Transverse colon (tissue), 4 donors: ENCODE measurements at regions not wholly inside any gene's neighbourhood (a gene's known extent, or its start where the extent isn't known, plus 50 kb on each side); places are given as distances from the start of the nearest gene placed in this dataset.

Experiments used
- DNase-seq: peaks from one replicate; pipeline ENCODE4 v3.0.0-alpha.2; 2019
- H3K27ac ChIP-seq, 4 donors: fragments of 200-600 bp; sonication (generic); 2 replicates each; pipeline ENCODE4 v1.5.1; 2016 to 2018; ENCODE audit warnings: inconsistent platforms in 4 of 4
- H3K27me3 ChIP-seq: fragments of 200-600 bp; sonication (generic); 2 replicates; pipeline ENCODE4 v1.5.1; 2017; ENCODE audit warnings: inconsistent platforms
- H3K36me3 ChIP-seq, 4 donors: fragments of 200-600 bp; sonication (generic); 2 replicates each; pipeline ENCODE4 v1.5.1; 2017 to 2019; ENCODE audit warnings: inconsistent platforms in 4 of 4
- H3K4me1 ChIP-seq, 4 donors: fragments of 200-600 bp; sonication (generic); 2 replicates each; pipeline ENCODE4 v1.5.1; 2017 to 2020; ENCODE audit warnings: inconsistent platforms in 4 of 4
- H3K4me3 ChIP-seq, 4 donors: fragments of 200-600 bp; sonication (generic); 1 replicate in 1 of 4; 2 replicates in 3 of 4; pipeline versions ENCODE4 v1.5.1 to v1.6.1; 2017 to 2019; ENCODE audit warnings: inconsistent platforms in 4 of 4
- H3K9me3 ChIP-seq, 2 donors: fragments of 200-600 bp; sonication (generic); 2 replicates each; pipeline ENCODE4 v1.5.1; 2017 to 2019; ENCODE audit warnings: inconsistent platforms in 2 of 2
- EP300 ChIP-seq: sonication (generic); formaldehyde crosslinking; IDR thresholded peaks from one replicate; pipeline ENCODE4 v1.6.1; 2017; ENCODE audit warnings: antibody characterized with exemption, low read depth
- POLR2A ChIP-seq: fragments of 450-650 bp; IDR thresholded peaks from one replicate; pipeline ENCODE4 v1.6.1; 2016; ENCODE audit warnings: antibody characterized with exemption, mild to moderate bottlenecking, moderate library complexity
- POLR2AphosphoS5 ChIP-seq, 3 donors: sonication (generic); formaldehyde crosslinking; IDR thresholded peaks; one replicate each; pipeline ENCODE4 v1.6.1; 2016; ENCODE audit warnings: antibody characterized with exemption in 3 of 3
- WGBS, 2 donors: methylation state at CpG; one replicate each; pipeline ENCODE4 v1.1.5; 2018; ENCODE audit warnings: low coverage in 1 of 2; 5-methylcytosine and 5-hydroxymethylcytosine counted together
- in situ Hi-C, 4 donors: fragments of 200-750 bp; cut with MboI; loops; one replicate each; pipeline versions ENCODE4 v1.15.0 to v1.15.1; 2017; ENCODE audit warnings: low sequenced_read_pairs in 3 of 4, low pct_ligation_motif_present in 1 of 4, low pct_unique_long_range_greater_than_20kb in 1 of 4
- intact Hi-C: fragments of 100-400 bp; cut with DNase I; formaldehyde crosslinking; loops from one replicate; pipeline ENCODE4 v1.15.1; 2023; ENCODE audit warnings: low total_unique reads
- TF ChIP-seq, protein P1 (sequence below), 5 experiments: fragments of 200-600 bp in 3 of 5; fragments of 450-650 bp in 2 of 5; sonication (generic) in 3 of 5; IDR thresholded peaks; 1 replicate in 2 of 5; 2 replicates in 3 of 5; pipeline ENCODE4 v1.5.1; 2016 to 2017; ENCODE audit warnings: antibody characterized with exemption in 5 of 5, inconsistent platforms in 3 of 5, mild to moderate bottlenecking in 2 of 5, moderate library complexity in 1 of 5

DNA sequence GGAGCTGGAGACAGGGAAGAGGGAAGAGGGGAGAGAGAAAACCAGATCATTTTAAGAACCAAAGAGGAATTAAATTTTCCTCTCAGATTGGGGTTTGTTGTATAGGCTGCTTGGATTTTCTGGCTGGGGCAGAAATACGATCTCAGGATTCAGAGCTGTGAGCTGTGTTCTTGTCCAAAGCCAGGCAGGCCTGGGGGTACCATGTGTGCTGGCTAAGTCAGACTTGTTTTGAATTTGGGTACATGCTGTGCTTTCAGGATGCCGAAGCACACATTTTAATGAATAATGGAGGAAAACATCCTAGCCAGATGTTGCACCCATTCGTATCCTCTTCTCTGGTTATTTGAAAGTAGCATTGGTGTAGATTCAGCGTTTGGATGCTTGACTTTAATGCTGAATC, 170.3 kb upstream of the PODXL start:
- H3K4me1 ChIP-seq, result no peaks in the 10 kb centered on the region
- no peak overlapping the region for H3K4me3 ChIP-seq
- TF ChIP-seq, protein P1, sequence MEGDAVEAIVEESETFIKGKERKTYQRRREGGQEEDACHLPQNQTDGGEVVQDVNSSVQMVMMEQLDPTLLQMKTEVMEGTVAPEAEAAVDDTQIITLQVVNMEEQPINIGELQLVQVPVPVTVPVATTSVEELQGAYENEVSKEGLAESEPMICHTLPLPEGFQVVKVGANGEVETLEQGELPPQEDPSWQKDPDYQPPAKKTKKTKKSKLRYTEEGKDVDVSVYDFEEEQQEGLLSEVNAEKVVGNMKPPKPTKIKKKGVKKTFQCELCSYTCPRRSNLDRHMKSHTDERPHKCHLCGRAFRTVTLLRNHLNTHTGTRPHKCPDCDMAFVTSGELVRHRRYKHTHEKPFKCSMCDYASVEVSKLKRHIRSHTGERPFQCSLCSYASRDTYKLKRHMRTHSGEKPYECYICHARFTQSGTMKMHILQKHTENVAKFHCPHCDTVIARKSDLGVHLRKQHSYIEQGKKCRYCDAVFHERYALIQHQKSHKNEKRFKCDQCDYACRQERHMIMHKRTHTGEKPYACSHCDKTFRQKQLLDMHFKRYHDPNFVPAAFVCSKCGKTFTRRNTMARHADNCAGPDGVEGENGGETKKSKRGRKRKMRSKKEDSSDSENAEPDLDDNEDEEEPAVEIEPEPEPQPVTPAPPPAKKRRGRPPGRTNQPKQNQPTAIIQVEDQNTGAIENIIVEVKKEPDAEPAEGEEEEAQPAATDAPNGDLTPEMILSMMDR (IDR thresholded peaks at IDR 0.05), result no peak
- TF ChIP-seq EP300 (no peak), POLR2AphosphoS5 (IDR thresholded peaks at IDR 0.05) (no peak), POLR2A (no peak)
- in situ Hi-C loops (no loop called here), intact Hi-C loops (no loop called here)
- H3K9me3 ChIP-seq, result no peaks in the 10 kb centered on the region
- WGBS, 2 donors, result 67 to 80% methylated on average over 3 to 4 of the region's 4 CpGs
- H3K27me3 ChIP-seq, result no peaks in the 10 kb centered on the region
- no peak for DNase-seq
- H3K27ac ChIP-seq, result no peak overlapping the region
- no peaks in the 10 kb centered on the region for H3K36me3 ChIP-seq

DNA sequence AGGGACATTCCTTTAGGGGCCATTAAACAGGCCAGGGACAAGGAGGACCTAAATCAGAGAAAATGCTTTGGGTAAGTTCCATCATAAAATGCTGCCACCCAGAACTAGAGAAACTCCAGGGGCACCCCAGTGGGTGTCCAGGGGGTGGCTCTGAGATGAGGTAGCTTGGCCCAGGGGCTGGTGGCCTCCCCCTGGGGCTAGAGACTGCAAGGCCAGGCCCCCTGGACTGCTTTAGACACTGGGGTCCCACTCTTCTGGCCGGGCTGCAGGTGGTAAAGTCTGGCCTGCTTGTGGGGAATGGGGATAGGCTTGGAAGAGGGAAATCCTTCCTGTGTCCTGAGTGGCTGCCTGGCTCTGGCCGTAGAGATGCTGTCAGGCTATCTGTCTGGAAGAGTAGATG, 169.6 kb upstream of the PODXL start:
- in situ Hi-C loops, result no loop called here

DNA sequence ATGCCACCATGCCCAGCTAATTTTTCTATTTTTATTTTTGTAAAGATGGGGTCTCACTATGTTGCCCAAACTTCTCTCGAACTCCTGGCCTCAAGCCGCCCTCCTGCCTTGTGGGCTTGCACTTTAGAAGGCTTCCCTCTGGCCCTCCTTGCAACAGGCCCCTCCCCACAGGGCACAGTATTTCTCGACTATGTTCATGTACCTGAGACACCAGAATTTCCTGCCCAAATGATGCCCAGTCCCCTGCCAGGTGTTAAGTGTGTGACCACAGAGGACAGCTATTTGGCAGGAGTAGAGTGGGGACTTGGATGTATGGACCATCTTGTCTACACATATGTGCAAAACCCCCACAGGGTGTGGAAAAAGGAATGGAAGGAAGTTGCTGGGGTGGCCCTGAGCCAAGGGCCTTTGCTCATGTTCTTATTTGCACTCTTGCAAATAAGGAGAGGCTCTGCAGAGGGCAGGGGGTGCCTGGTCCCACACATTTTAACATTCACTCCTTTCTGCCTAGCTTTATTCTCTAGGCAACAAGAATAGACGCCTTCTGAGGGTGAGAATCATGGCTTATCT, 168.4 kb upstream of the PODXL start:
- H3K4me3 ChIP-seq, result no peak overlapping the region
- H3K36me3 ChIP-seq, result no peaks in the 10 kb centered on the region
- intact Hi-C loops (no loop called here), in situ Hi-C loops (no loop called here)
- no peak overlapping the region for H3K27ac ChIP-seq
- H3K27me3 ChIP-seq, result no peaks in the 10 kb centered on the region
- TF ChIP-seq POLR2A (no peak), POLR2AphosphoS5 (IDR thresholded peaks at IDR 0.05) (no peak), EP300 (no peak)
- TF ChIP-seq, protein P1 (IDR thresholded peaks at IDR 0.05), result no peak
- H3K4me1 ChIP-seq, result no peaks in the 10 kb centered on the region
- no peak for DNase-seq
- no peaks in the 10 kb centered on the region for H3K9me3 ChIP-seq
- WGBS, 2 donors, result 77 to 100% methylated on average over 1 to 4 of the region's 4 CpGs

More for the DNA sequence above, 169.6 kb upstream of the PODXL start:
- H3K4me1 ChIP-seq, result no peaks in the 10 kb centered on the region
- no peak overlapping the region for H3K4me3 ChIP-seq
- intact Hi-C loops, result no loop called here
- H3K27me3 ChIP-seq, result no peaks in the 10 kb centered on the region
- DNase-seq, result no peak
- H3K36me3 ChIP-seq, result no peaks in the 10 kb centered on the region
- H3K27ac ChIP-seq, result no peak overlapping the region
- H3K9me3 ChIP-seq, result no peaks in the 10 kb centered on the region
- TF ChIP-seq EP300 (no peak), POLR2AphosphoS5 (IDR thresholded peaks at IDR 0.05) (no peak)
- TF ChIP-seq, protein P1 (IDR thresholded peaks at IDR 0.05), result no peak
- WGBS, 2 donors, result 62% methylated on average over 2 of the region's 2 CpGs; no CpG with 5 or more reads in 1 of the 2 donors

DNA sequence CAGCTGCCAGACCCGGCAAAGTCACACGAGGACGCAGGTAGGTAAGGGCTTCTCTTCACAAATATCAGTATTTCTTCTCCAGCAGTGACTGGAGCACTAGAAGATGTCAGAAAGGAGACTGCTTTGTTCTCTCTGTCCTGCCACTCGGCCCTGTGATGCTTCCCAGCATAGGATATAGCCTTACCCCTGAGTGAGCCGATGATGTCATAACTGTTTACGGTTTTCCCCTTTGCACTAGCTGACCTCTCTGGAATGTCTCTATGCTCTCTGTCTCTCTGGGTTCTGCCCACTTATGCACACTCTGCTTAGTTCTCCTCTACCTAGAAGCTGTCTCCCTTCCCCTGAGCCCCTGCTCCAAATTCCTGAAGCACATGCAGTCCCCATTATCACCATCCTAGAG, 167.5 kb upstream of the PODXL start:
- Histone ChIP-seq H3K27me3 (no peaks in the 10 kb centered on the region), H3K27ac (no peak overlapping the region), H3K9me3 (no peaks in the 10 kb centered on the region), H3K4me1 (no peaks in the 10 kb centered on the region), H3K36me3 (no peaks in the 10 kb centered on the region), H3K4me3 (no peak overlapping the region)
- intact Hi-C loops (no loop called here), in situ Hi-C loops (no loop called here)
- WGBS, 2 donors, result 30 to 34% methylated on average over 2 to 6 of the region's 6 CpGs
- TF ChIP-seq, protein P1 (IDR thresholded peaks at IDR 0.05), result no peak
- TF ChIP-seq POLR2AphosphoS5 (IDR thresholded peaks at IDR 0.05) (no peak), POLR2A (no peak)
- DNase-seq, result no peak
